Left renal cortex interstitium (tissue), 4 donors: ENCODE measurements at regions not wholly inside any gene's neighbourhood (a gene's known extent, or its start where the extent isn't known, plus 50 kb on each side); places are given as distances from the start of the nearest gene placed in this dataset.
A peak's percentile ranks its signal among the peaks of the same experiment; 100 is the strongest.
"Not testable (repeated sequence)": the region's sequence is repeated elsewhere in the genome, so short reads cannot be mapped to it uniquely, and the experiment has no call there.

Source experiments
- DNase-seq, 4 donors: peaks; one replicate each; pipeline ENCODE4 v3.0.0-alpha.2; 2013; ENCODE audit warnings: low read depth in 4 of 4, low spot score in 2 of 4, missing footprints in 1 of 4

GRCh38 chr10:47165168-47165710 lies 134.8 kb upstream of the GDF10 start:
- DNase-seq: no peak

- DNase-seq: peak; percentile 48 to 75 (median 62)
These were observed 134.1 kb upstream of the GDF10 start for GRCh38 chr10:47165711-47166404.

GRCh38 chr10:47166405-47166777 lies 133.6 kb upstream of the GDF10 start:
- no peak for DNase-seq

- DNase-seq: not testable (repeated sequence)
These were observed 133.0 kb upstream of the GDF10 start for GRCh38 chr10:47166808-47167581.

GRCh38 chr10:47167591-47167990 lies 132.4 kb upstream of the GDF10 start:
- no peak for DNase-seq

- DNase-seq: no peak
These were observed 130.4 kb upstream of the GDF10 start for GRCh38 chr10:47169581-47169980.

- no peak for DNase-seq
These were observed 126.0 kb upstream of the GDF10 start for GRCh38 chr10:47173929-47174442.

- DNase-seq: no peak
These were observed 124.5 kb upstream of the GDF10 start for GRCh38 chr10:47175181-47176123.

- no peak for DNase-seq
These were observed 123.6 kb upstream of the GDF10 start for GRCh38 chr10:47176206-47176902.

GRCh38 chr10:47176903-47177868 lies 122.8 kb upstream of the GDF10 start:
- no peak for DNase-seq

GRCh38 chr10:47178537-47179290 lies 121.3 kb upstream of the GDF10 start:
- no peak for DNase-seq

GRCh38 chr10:47179291-47179647 lies 120.7 kb upstream of the GDF10 start:
- no peak for DNase-seq

- DNase-seq: no peak
These were observed 118.7 kb upstream of the GDF10 start for GRCh38 chr10:47181052-47181849.

GRCh38 chr10:47182934-47183703 lies 116.9 kb upstream of the GDF10 start:
- no peak for DNase-seq

- no peak for DNase-seq
These were observed 116.3 kb upstream of the GDF10 start for GRCh38 chr10:47183704-47184041.

GRCh38 chr10:47184273-47184672 lies 115.7 kb upstream of the GDF10 start:
- no peak for DNase-seq
